NOMO-1 (cell line): ENCODE measurements at regions not wholly inside any gene's neighbourhood (a gene's known extent, or its start where the extent isn't known, plus 50 kb on each side); places are given as distances from the start of the nearest gene placed in this dataset.
"Not testable (repeated sequence)": the region's sequence is repeated elsewhere in the genome, so short reads cannot be mapped to it uniquely, and the experiment has no call there.

Source experiments
- DNase-seq, 2 experiments: peaks; one replicate each; lab custom pipeline; 2025; ENCODE audit not compliant: unreplicated experiment in 2 of 2; lab: John Stamatoyannopoulos, UW

DNA sequence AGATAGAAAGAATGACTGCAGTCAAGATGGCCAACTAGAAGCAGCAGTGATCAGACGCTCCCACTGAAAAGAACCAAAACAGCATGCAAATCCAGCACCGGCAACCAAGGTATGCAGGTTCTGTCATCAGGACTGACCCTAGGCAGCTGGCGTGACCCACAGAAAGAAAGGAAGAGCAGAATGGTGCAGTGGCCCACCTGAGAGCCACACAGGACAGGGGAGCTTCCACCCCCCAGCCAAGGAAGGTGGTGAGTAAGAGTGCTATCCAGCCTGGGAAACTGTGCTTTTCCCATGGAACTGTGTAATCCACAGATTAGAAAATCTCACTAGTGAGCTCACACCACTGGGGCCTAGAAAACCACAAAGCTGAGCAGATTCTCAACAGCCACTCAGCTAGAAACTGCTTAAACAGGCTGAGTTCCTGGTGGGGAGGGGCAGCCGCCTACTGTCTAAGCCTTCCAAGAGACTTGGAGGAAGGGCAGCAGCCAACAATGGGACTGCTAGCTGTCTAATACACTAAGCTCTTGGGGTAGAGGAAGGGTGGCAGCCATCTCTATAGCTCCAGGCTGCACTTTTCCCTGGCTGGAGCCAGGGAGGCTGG, 127.9 kb downstream of the EVA1A start:
- DNase-seq: no peak

DNA sequence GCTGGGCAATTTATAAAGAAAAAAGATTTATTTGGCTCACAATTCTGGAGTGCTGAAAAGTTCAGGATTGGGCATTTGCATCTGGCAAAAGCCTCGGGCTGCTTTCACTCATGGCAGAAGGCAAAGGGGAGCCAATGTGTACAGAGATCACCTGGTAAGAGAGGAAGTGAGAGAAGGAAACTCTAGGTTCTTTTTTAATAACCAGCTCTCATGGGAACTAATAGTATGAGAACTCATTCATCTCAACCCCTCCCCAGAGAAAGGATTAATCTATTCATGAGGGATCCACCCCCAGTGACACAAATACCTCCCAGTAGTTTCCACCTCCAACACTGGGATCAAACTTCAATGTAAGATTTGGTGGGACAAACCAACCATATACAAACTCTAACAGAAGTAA, 129.0 kb downstream of the EVA1A start:
- no peak for DNase-seq

- no peak for DNase-seq
Measured at GRCh38 chr2:75431276-75431675, 129.5 kb downstream of the EVA1A start.

DNA sequence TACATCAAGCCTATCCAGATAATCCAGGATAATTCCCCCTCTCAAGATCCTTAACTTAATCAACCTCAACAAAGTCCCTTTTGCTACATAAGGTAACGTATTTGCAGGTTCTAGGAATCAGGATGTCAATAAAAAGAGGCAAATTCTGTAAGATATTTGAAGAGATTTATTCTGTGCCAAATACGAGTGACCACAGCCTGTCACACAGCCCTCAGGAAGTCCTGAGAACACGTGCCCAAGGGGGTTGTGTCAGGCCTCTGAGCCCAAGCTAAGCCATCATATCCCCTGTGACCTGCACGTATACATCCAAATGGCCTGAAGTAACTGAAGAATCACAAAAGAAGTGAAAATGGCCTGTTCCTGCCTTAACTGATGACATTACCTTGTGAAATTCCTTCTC, 130.3 kb downstream of the EVA1A start:
- not testable (repeated sequence) for DNase-seq

GRCh38 chr2:75428646-75429443, 131.9 kb downstream of the EVA1A start:
- DNase-seq: no peak

- no peak for DNase-seq
Measured at GRCh38 chr2:75428060-75428459, 132.7 kb downstream of the EVA1A start.

- no peak for DNase-seq
Measured at GRCh38 chr2:75424936-75425619, 135.7 kb downstream of the EVA1A start.

DNA sequence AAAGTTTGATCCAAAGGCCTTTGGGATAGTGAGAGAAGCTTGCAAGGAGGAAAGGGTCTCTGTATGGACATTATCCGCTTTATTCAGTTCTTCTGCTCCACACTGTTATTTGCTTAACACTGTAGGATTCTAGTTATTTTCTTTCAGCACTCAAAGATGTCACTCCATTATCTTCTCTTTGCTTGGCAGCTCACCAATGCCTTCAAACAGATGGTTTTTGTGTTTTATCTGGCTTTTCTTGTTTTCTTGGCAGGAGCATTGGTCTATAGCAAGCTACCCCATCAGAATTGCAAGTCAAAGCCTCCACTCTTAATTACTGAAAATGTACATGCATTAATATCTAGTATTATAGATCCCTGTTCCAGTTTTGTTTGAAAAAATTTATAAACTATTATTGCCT, 138.8 kb downstream of the EVA1A start:
- no peak for DNase-seq

- DNase-seq: no peak
Measured at GRCh38 chr2:75416420-75417342, 144.1 kb downstream of the EVA1A start.

DNA sequence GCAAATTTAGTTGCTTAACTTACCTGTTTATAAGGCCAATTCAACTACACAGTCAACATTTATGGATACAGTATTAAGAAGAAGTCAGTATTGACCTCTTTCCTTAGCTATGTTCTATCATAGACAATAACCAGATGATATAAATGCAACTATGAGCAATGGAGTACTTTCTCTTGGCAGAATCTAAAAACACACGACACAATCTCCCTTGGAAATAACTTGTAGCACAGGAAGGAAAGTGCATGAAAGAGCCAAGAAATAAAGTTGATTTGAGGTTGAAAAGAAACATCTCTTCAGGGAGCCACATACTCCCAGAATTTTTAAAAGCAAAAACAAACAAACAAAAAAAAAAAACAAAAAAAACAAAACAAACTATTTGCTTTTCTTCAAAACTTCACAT, 145.0 kb downstream of the EVA1A start:
- DNase-seq: no peak

- DNase-seq: no peak
Measured at GRCh38 chr2:75415111-75415626, 145.6 kb downstream of the EVA1A start.

DNA sequence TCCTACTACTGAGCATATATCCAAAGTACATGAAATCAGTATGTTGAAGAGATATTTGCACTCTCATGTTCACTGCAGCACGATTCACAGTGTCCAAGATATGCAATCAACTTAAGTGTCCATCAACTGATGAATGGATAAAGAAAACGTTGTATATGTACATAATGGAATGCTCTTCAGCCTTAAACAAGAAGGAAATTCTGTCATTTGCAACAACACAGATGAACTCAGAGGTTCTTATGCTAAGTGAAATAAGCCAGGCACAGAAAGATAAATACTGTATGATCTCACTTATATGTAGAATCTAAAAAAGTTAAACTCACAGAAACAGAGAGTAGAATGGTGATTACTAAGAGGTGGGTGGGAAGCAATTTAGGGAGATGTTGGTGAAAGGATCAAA, 149.2 kb downstream of the EVA1A start:
- DNase-seq: no peak

- DNase-seq: no peak
Measured at GRCh38 chr2:75410702-75411101, 150.0 kb downstream of the EVA1A start.

DNA sequence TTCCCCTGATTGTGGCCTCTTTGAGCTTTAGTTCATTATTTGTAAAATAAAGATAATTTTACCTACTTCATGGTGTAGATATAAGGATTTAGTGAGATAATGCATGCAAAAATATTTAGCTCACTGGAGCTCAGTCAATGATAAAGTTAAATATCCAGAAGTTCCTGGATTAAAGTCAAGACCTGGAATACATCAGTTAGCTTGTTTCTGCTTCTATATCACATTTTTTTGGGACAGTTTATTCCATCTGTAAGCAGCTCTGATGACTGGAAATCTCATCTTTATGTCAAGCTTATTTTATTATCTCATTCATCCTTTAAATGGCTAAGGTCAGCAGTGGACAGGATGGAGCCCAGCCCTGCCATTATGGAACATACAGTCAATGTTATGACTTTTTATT, 152.0 kb downstream of the EVA1A start:
- no peak for DNase-seq

- no peak for DNase-seq
Measured at GRCh38 chr2:75407038-75407530, 153.7 kb downstream of the EVA1A start.

DNA sequence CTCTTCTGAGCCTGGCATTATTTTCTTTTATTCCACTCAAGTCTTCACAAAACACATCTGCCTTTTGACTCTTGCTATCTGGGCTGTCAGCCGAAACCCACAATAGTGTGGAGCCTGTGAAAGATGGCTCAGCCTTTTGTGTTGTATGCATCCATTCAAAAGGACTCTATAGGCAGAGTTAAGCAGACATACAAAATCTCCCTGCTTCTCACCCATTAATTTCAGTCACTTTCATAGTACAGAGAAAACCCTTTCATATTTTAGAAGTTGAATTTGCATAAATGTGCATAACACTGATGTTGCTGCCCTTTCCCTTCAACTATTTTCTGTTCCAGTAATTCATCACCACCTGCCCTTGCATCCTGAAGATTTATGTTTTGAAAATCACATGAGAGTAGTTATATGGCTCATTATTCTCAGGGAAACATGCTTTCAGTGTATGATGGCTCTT, 154.6 kb downstream of the EVA1A start:
- no peak for DNase-seq

DNA sequence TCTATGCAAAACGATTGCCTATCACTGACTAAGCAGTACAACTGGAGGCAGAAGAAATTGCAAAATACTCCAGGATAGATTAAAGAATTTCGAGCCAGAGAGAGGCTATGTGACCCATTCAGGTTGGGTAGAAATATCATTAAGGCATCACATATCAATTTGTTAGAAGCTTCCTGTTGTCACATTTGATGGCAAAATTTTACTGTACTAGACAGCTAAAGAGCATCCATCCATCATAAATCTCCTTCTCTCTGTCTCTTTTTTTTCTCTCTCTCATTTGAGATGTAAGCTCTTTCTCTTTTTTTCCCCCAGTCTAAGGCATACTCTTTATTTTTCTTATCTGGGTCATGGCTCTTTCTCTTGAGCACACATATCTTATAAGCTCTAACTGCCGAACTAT, 155.7 kb downstream of the EVA1A start:
- DNase-seq: no peak

DNA sequence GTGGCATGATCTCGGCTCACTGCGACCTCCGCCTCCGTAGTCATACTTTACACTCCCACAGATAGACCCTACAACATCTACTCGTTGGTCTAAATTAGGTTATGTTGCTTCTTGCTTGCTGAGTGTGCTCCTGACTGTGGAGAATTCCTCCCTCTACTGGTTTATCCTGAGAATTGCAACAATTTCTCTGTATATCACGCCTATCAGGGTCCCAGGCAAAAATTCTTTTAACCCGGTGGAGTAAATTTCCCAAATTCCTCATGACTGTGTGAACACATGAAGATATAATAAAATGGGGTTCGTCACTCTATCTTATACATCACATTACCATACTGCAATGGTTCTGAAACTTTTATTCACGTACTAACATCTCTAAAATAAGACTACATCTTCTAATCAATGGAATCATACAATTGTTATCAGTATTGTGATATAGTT, 156.7 kb downstream of the EVA1A start:
- peak in 1 of 2 experiments; percentile 43 for DNase-seq

- DNase-seq: no peak
Measured at GRCh38 chr2:75396314-75396713, 164.4 kb downstream of the EVA1A start.

DNA sequence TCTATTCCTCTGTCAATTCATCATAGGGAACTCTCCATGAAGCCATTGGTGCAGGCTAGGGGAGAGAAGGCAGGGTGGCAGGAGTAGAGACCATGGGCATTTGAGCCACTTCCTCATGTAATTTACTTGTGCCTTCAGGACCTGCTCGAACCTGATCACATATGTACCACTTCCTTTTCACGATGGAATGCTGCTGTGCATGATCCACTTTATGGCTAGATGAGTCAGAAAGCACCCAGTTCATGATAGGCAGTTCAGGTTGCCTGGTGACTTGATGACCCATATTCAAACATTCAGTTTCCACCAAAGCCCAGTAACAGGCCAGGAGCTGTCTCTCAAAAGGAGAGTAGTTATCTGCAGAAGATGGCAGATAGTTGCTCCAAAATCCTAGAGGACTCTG, 166.0 kb downstream of the EVA1A start:
- not testable (repeated sequence) for DNase-seq
